ENCODE measurements at regions not wholly inside any gene's neighbourhood (a gene's known extent, or its start where the extent isn't known, plus 50 kb on each side); places are given as distances from the start of the nearest gene placed in this dataset.

- no peaks in the 10 kb centered on the region for H3F3A ChIP-seq (ENCODE audit: insufficient read depth, low read depth)
- BruUV-seq (replicated peaks) = no TSS peak
- H3K4me1 ChIP-seq (replicated peaks; ENCODE audit: insufficient read depth) = no peaks in the 10 kb centered on the region
- no peaks in the 10 kb centered on the region for H4K20me1 ChIP-seq (ENCODE audit: insufficient read depth)
- no peaks in the 10 kb centered on the region for H3K9me2 ChIP-seq (ENCODE audit: insufficient read depth)
- H3K79me2 ChIP-seq (ENCODE audit: low read depth) = no peaks in the 10 kb centered on the region
- H3K4me3 ChIP-seq = no peak overlapping the region
- intact Hi-C loops (cut with micrococcal nuclease; ENCODE audit: unreplicated experiment) = no loop called here
- TF ChIP-seq CTCF (conservative IDR thresholded peaks at IDR 0.05) = no peak
- no peak for TF ChIP-seq EZH2 (IDR thresholded peaks at IDR 0.05; ENCODE audit: low read depth)
- DNase-seq = no peak
- no peak overlapping the region for H3K4me2 ChIP-seq
- H2AFZ ChIP-seq = no peak overlapping the region
- ChIA-PET CTCF (no interaction called here), POLR2A (ENCODE audit: unreplicated experiment) (no interaction called here)
- no peaks in the 10 kb centered on the region for H3K9me3 ChIP-seq (ENCODE audit: insufficient read depth, low read depth)
- H3K36me3 ChIP-seq (ENCODE audit: low read depth) = no peaks in the 10 kb centered on the region
- H3K27ac ChIP-seq = no peak overlapping the region
- H3K27me3 ChIP-seq (ENCODE audit: insufficient read depth, low read depth) = peaks cover 87% of the 10 kb centered on the region
Observed at GRCh38 chr9:93894691-93895079, 60.5 kb downstream of the BARX1 start.

DNA sequence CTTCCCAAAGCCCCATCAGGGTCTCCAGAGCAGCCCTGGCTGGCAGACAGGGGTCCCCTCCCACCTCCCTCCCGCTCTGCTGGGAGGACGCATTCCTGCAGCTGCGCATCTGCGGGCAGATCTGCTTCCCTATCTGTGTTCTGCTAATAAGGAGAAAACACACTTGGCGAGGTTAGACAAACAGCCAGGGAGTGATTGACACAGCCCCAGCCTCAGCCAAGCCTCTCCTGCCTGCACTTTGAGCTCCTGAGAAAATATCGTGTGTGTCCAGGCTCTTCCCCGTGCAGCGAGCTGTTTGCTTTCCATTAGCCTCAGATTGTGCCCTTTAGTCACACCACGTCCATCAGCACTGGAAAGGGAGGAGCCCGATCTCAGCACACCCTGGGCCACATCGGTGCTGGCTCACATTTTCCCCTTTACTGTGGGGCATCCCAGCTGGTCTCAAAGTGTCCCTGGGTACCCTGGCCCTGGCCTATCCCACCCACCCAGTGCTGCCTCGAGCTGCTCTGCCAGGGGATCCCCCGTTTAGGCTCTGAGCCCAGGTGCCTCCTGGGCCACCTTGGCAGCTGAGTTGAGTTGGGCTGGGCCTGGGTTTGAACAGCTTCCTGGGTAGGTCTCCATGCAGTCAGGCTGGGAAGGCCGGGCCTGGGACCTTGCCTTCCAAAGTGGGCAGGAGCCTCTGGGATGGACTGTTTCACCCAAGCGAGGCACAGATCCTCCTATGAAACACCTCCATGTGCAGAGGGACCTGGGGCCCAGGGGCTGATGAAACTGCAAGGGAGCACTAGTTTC lies 61.1 kb downstream of the BARX1 start:
- TF ChIP-seq CTCF (conservative IDR thresholded peaks at IDR 0.05) = no peak
- no peak for TF ChIP-seq EZH2 (IDR thresholded peaks at IDR 0.05; ENCODE audit: low read depth)
- DNase-seq = no peak
- Histone ChIP-seq H3K27ac (no peak overlapping the region), H3K27me3 (ENCODE audit: insufficient read depth, low read depth) (peaks cover 87% of the 10 kb centered on the region), H3K36me3 (ENCODE audit: low read depth) (no peaks in the 10 kb centered on the region), H3K9me2 (ENCODE audit: insufficient read depth) (no peaks in the 10 kb centered on the region), H3K4me2 (no peak overlapping the region), H3K79me2 (ENCODE audit: low read depth) (no peaks in the 10 kb centered on the region), H4K20me1 (ENCODE audit: insufficient read depth) (no peaks in the 10 kb centered on the region), H3K9me3 (ENCODE audit: insufficient read depth, low read depth) (no peaks in the 10 kb centered on the region), H3F3A (ENCODE audit: insufficient read depth, low read depth) (no peaks in the 10 kb centered on the region), H2AFZ (no peak overlapping the region), H3K4me3 (no peak overlapping the region), H3K4me1 (replicated peaks; ENCODE audit: insufficient read depth) (no peaks in the 10 kb centered on the region)
- no TSS peak for BruUV-seq (replicated peaks)
- ChIA-PET CTCF (no interaction called here), POLR2A (ENCODE audit: unreplicated experiment) (interaction anchor here (0.5 kb wide), 1 partner anchor 56 kb away, joined by 7 read pairs; no protein-coding TSS in a partner anchor)
- intact Hi-C loops (cut with micrococcal nuclease; ENCODE audit: unreplicated experiment) = no loop called here

- H3K27ac ChIP-seq = no peak overlapping the region
- H3K9me2 ChIP-seq (ENCODE audit: insufficient read depth) = no peaks in the 10 kb centered on the region
- BruUV-seq (replicated peaks) = no TSS peak
- no peak for TF ChIP-seq EZH2 (IDR thresholded peaks at IDR 0.05; ENCODE audit: low read depth)
- TF ChIP-seq CTCF (conservative IDR thresholded peaks at IDR 0.05) = no peak
- no peaks in the 10 kb centered on the region for H3K79me2 ChIP-seq (ENCODE audit: low read depth)
- H2AFZ ChIP-seq = no peak overlapping the region
- DNase-seq = no peak
- H3K27me3 ChIP-seq (ENCODE audit: insufficient read depth, low read depth) = peaks cover 87% of the 10 kb centered on the region
- CTCF ChIA-PET = no interaction called here
- H3K9me3 ChIP-seq (ENCODE audit: insufficient read depth, low read depth) = no peaks in the 10 kb centered on the region
- POLR2A ChIA-PET (ENCODE audit: unreplicated experiment) = no interaction called here
- H3K4me3 ChIP-seq = no peak overlapping the region
- no peaks in the 10 kb centered on the region for H3F3A ChIP-seq (ENCODE audit: insufficient read depth, low read depth)
- H3K4me1 ChIP-seq (replicated peaks; ENCODE audit: insufficient read depth) = no peaks in the 10 kb centered on the region
- no peaks in the 10 kb centered on the region for H4K20me1 ChIP-seq (ENCODE audit: insufficient read depth)
- no peaks in the 10 kb centered on the region for H3K36me3 ChIP-seq (ENCODE audit: low read depth)
- intact Hi-C loops (cut with micrococcal nuclease; ENCODE audit: unreplicated experiment) = no loop called here
- no peak overlapping the region for H3K4me2 ChIP-seq
Observed at GRCh38 chr9:93893194-93893593, 62.0 kb downstream of the BARX1 start.
